NOMO-1 (cell line): ENCODE measurements at regions not wholly inside any gene's neighbourhood (a gene's known extent, or its start where the extent isn't known, plus 50 kb on each side); places are given as distances from the start of the nearest gene placed in this dataset.
"Not testable (repeated sequence)": the region's sequence is repeated elsewhere in the genome, so short reads cannot be mapped to it uniquely, and the experiment has no call there.

Experiments
- DNase-seq, 2 experiments: peaks; one replicate each; lab custom pipeline; 2025; ENCODE audit not compliant: unreplicated experiment in 2 of 2; lab: John Stamatoyannopoulos, UW

- peak in 1 of 2 experiments; percentile 54 for DNase-seq
Measured at GRCh38 chrX:65610481-65610880, 57.0 kb upstream of the MSN start.

- peak; percentile 93 to 96 for DNase-seq
Measured at GRCh38 chrX:65610040-65610439, 57.4 kb upstream of the MSN start.

- DNase-seq, result no peak
Measured at GRCh38 chrX:65609237-65609636, 58.2 kb upstream of the MSN start.

GRCh38 chrX:65608026-65608425, 59.4 kb upstream of the MSN start:
- DNase-seq, result no peak

GRCh38 chrX:65607070-65607742, 60.2 kb upstream of the MSN start:
- DNase-seq, result peak; percentile 15 to 65

- no peak for DNase-seq
Measured at GRCh38 chrX:65602221-65602560, 65.3 kb upstream of the MSN start.

GRCh38 chrX:65601530-65602220, 65.8 kb upstream of the MSN start:
- peak; percentile 19 to 52 for DNase-seq

GRCh38 chrX:65601126-65601525, 66.3 kb upstream of the MSN start:
- no peak for DNase-seq

- DNase-seq, result no peak
Measured at GRCh38 chrX:65600106-65600505, 65.5 kb upstream of the LAS1L start.

GRCh38 chrX:65598559-65599147, 64.1 kb upstream of the LAS1L start:
- DNase-seq, result no peak

GRCh38 chrX:65596270-65597034, 61.9 kb upstream of the LAS1L start:
- peak; percentile 67 to 90 for DNase-seq

- peak; percentile 96 to 98 for DNase-seq
Measured at GRCh38 chrX:65595460-65595876, 60.9 kb upstream of the LAS1L start.

GRCh38 chrX:65591206-65591605, 56.6 kb upstream of the LAS1L start:
- no peak for DNase-seq

- no peak for DNase-seq
Measured at GRCh38 chrX:65589304-65589703, 54.7 kb upstream of the LAS1L start.

- DNase-seq, result no peak
Measured at GRCh38 chrX:65588795-65589194, 54.2 kb upstream of the LAS1L start.

- DNase-seq, result no peak
Measured at GRCh38 chrX:65587616-65588526, 53.3 kb upstream of the LAS1L start.

- no peak for DNase-seq
Measured at GRCh38 chrX:65586491-65586890, 51.9 kb upstream of the LAS1L start.

- DNase-seq, result not testable (repeated sequence)
Measured at GRCh38 chrX:65585226-65585625, 50.6 kb upstream of the LAS1L start.
